ENCODE measurements at regions not wholly inside any gene's neighbourhood (a gene's known extent, or its start where the extent isn't known, plus 50 kb on each side); places are given as distances from the start of the nearest gene placed in this dataset.

DNA sequence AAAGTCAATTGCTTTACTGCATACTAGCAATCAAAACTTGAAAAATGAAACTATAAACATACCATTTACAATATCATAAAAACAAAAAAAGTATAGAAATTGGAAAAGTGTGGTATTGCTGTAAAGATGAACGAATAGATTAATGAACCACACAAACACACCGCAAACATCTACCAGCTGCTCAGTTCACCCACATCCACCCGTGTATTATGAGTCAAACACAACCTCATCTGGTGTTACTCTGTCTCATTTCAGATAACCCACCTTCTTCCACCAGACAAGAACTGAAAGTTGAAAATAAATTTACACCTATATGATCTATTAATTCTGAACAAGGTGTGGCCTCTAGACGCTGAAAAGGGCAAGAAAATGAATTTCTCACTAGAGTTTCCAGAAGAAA, 53.3 kb downstream of the BLID start:
- DNase-seq: no peak

GRCh38 chr11:122059565-122059964, 56.5 kb downstream of the BLID start:
- no peak for DNase-seq

- DNase-seq: no peak
These were observed 65.9 kb downstream of the BLID start for GRCh38 chr11:122050021-122050690.

DNA sequence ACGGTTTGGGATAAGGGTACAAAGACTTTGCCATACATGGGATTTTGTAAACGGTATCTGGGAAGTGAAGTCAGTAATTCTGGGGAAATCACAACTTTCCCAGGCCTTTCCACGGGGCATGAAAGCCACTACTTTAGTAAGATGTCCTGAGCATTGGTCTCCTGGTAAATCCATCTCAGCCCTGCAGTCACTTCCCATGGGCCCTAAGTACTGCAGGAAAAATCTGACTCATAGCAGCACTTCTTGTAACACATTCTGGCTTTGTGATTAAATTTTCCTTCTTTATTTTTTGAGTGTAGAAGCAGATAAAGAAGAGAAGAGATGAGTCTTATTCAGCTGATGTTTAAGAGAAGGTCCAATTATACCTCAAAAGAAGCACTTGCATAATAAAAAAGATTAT, 67.6 kb downstream of the BLID start:
- DNase-seq: no peak

GRCh38 chr11:122046846-122047245, 69.2 kb downstream of the BLID start:
- DNase-seq: no peak

- no peak for DNase-seq
These were observed 69.6 kb downstream of the BLID start for GRCh38 chr11:122046438-122046837.

DNA sequence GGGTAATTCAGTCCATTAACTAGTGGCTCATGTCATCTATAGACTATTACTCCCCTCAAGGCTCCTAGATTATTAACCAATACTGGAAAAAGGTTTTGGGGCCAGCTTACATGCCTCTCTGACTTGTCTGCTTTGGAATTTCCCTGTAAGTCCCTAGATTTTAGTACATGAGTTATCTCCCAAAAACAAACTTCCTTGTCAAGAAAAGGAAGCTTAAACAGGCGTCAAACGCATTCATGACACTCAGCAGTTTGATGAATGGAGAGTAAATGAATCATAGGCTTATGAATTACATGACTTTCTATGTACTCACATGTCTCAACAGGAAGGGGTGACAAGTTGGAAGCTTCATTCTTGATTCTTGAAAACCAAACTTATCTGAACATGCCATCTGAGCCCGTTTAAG, 70.8 kb downstream of the BLID start:
- DNase-seq: no peak

- DNase-seq: no peak
These were observed 71.9 kb downstream of the BLID start for GRCh38 chr11:122044086-122044485.

DNA sequence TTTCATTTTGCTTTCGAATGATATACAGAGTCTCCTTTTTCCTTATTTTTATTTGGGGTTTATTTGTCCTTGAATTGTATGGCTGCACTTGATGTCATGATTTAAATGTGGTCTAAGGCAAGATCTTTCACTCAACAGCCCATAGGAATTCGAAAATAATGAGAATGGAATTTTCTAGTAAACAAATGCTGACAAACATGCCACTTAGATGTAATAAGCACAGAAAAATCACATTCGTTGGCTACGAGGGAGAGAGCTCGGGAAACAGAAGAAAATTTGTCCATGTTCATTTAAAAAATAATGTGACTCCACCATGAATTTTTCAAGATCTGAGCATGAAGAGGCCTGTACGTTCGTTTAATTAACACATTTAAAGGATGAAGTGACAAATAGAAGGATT, 73.0 kb downstream of the BLID start:
- DNase-seq: no peak

GRCh38 chr11:122040464-122040863, 75.6 kb downstream of the BLID start:
- DNase-seq: no peak

DNA sequence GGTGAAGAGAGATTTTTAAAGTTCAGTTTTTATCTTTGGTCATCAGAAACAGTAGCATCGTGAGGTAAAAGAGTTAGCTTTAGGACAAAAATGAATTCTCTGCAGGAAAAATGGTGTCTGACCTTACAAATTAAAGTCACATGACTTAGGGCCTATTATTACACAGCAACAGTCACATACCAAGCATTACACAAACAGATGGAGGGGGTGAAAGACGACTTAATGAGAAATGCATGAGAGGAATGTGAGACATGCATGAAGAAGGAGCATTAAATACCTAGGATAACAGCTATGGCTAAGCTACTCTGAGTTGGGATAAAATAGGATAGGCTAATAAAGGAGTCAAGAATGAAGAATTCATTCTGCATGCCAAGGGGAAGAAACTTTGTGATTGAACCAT, 77.5 kb downstream of the BLID start:
- no peak for DNase-seq

DNA sequence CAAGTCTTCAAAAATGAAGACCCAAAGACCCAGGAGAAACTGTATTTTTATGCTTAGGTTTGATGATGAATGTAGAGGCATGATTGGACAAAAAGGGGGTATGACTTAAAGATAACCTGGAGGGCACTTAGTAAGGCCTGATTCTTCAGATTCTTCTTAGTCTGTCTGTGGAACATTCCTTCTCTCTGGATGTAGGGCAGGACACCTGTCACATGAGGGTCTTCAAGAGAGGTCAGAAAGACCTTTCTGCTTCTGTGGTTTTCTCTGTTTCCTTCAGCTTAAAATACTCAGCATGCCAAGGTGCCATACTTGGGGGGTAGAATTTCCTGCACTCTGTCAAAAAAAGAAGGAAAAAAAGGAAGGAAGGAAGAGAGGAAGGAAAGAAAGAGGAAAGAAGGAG, 78.1 kb downstream of the BLID start:
- no peak for DNase-seq

DNA sequence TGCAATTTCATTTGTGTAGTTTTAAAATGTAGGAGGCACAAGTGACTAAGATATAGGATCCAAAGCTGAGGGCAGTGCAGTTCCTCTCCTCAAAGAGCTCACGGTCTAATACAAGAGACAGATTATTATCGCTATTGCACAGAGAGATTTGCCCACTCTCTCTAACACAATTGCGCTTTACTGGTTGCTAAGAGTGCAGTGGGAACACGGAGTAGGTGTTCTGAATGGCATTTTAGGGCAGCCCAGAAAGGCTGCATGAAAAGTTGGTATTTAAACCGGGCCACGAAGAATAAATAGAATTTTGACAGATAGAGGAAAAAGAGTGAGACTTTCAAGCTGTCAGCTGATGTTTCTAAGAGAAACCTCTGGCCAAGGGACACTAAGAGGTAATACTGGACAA, 79.5 kb downstream of the BLID start:
- DNase-seq: no peak

GRCh38 chr11:122036018-122036417, 80.0 kb downstream of the BLID start:
- DNase-seq: no peak

- no peak for DNase-seq
These were observed 82.4 kb downstream of the BLID start for GRCh38 chr11:122033631-122034030.

- no peak for DNase-seq
These were observed 82.8 kb downstream of the BLID start for GRCh38 chr11:122033193-122033592.

DNA sequence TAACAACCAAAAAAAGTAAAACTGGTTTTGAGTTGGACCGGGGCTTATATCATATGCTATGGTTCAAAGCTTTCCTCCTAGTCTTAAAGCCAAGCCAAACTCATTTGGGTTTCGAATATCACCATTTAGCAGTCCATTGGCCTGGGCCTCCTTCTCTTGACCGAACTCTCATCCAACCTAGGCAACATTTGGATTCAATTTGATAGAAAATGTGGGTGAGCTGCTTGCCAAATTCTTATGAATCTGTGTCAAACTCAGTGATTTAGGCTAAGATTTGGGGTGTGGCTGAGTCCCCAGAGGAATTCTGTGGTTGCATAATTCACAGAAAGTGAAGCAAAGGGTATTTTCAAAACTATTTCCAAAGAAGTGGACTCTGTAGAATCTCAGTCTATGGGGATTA, 83.7 kb downstream of the BLID start:
- DNase-seq: no peak

- DNase-seq: no peak
These were observed 84.2 kb downstream of the BLID start for GRCh38 chr11:122031813-122032212.

GRCh38 chr11:122030286-122030685, 85.7 kb downstream of the BLID start:
- DNase-seq: no peak

GRCh38 chr11:122028545-122028944, 87.5 kb downstream of the BLID start:
- no peak for DNase-seq

DNA sequence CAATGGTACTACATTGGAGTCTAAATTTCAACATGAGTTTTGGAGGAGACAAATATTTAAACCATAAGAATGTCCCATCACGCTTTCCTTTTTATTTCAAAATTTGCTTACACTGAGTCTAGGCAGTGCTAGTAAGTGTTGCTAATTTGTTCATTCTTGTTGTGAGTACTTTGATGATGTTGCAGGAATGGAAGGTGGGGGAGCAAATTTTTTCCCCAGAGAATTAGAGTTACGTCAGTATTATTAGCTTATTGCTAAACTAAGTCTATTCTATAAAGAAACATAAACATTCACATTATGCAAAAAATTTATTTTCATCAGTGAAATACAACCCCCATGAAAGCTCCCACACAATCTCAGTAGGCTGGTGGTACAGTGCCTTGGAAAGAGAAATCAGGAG, 88.0 kb downstream of the BLID start:
- no peak for DNase-seq

DNA sequence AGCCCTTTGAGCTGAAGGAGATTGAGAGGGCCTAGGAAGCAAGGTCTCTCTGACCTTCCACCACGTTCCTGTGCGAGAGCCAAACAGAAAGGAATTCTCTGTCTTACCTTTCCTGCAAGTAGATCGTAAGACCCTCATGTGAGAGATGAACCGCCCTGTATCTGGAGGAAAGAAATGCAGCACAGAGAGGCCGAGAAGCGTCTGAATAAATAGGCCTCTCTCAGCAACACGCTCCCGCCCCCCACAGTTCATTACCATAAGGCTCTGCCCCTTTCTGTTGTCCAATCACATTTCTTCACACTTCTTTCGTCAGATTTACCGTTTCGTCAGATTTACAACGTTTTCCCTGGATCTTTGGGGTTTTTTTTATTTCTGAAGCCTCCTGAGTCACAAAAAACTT, 90.3 kb downstream of the BLID start:
- DNase-seq: no peak

DNA sequence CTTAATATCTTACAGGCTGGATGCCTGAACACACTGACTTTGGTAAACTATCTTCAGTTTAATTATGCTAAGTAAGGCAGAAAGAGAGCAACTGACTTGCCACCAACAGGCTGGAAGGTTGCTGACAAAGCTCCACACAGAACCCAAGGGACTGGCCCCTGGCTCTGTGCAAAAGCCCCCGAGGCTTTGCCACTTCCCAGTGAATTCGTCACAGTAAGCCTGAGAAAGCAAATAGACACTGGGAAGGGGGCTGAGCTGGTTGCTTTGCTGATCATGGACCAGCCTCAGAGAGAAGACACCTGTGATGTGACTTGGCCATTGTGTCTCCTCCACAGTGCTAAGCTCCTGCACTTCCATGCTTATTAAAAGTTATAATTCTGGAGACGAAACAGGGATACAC, 91.7 kb downstream of the BLID start:
- no peak for DNase-seq

- DNase-seq: no peak
These were observed 92.3 kb downstream of the BLID start for GRCh38 chr11:122023614-122024250.

- no peak for DNase-seq
These were observed 93.4 kb downstream of the BLID start for GRCh38 chr11:122022646-122023045.
